Activated T-cell treated with anti-CD3 and anti-CD28 coated beads, Interleukin-2, amount 50 U/mL, for 4 hours (primary cell): ENCODE measurements at regions not wholly inside any gene's neighbourhood (a gene's known extent, or its start where the extent isn't known, plus 50 kb on each side); places are given as distances from the start of the nearest gene placed in this dataset.
"Not testable (repeated sequence)": the region's sequence is repeated elsewhere in the genome, so short reads cannot be mapped to it uniquely, and the experiment has no call there.

Experiments
- ATAC-seq, 2 donors: fragments of 200-7000 bp; cut with Tn5 transposase; one replicate each; pipeline ENCODE4 v1.10.0; 2021
- DNase-seq: peaks from one replicate; pipeline ENCODE4 v3.0.0-alpha.2; 2020
- H3K27me3 Mint-ChIP-seq: one replicate; pipeline ENCODE4 v1.8.0; 2021; ENCODE audit warnings: low read depth, mixed read lengths
- H3K36me3 Mint-ChIP-seq: one replicate; pipeline ENCODE4 v1.8.0; 2022; ENCODE audit warnings: mixed read lengths; ENCODE audit not compliant: insufficient read depth
- H3K4me1 Mint-ChIP-seq: one replicate; pipeline ENCODE4 v1.8.0; 2021; ENCODE audit warnings: low read depth, mixed read lengths
- H3K4me3 Mint-ChIP-seq: one replicate; pipeline ENCODE4 v1.8.0; 2021; ENCODE audit warnings: mild to moderate bottlenecking, moderate library complexity, mixed read lengths
- H3K9me3 Mint-ChIP-seq: one replicate; pipeline ENCODE4 v1.8.0; 2021; ENCODE audit warnings: mixed read lengths

DNA sequence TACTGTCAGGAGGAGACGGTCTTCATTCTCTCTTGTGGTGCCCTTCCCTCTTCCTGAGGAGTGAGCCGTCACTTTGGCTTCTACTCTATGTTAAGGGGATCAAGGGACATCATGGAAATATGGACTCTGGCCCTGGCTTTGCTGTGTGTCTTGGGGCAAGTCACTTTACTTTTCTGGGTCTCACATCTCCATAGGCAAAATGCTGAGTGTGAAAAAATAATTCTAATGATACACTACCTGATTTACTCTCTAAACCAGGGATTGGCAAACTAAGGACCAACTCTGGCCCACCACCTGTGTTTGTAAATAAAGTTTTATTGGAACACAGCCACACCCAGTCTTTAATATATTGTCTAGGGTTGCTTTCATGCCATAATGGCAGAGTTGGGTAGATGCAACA is 548.7 kb upstream of the CDH5 start:
- DNase-seq (no peak), ATAC-seq (no peak)
- no peaks in the 10 kb centered on the region for H3K36me3 Mint-ChIP-seq
- H3K9me3 Mint-ChIP-seq, result no peaks in the 10 kb centered on the region
- no peak overlapping the region for H3K4me3 Mint-ChIP-seq
- H3K4me1 Mint-ChIP-seq, result no peaks in the 10 kb centered on the region
- H3K27me3 Mint-ChIP-seq, result no peaks in the 10 kb centered on the region

DNA sequence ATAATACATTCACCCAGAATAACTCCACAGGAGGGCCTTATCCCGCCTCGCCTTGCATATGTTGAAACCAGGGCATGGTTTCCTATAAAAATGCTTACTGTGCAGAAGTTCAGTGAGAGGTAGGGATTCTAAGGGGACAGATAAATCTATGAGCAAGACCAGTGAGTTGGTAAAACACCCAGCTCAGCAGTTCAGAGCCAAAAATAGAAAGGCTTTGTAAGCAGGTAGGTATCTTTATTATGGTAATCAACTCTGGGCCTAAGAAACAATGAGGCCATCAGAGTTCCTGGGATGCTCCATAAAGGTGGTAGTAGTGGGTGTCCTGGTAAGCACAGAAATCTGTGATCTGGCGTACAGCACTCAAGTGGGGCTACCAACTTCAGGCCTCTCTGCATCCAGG is 549.4 kb upstream of the CDH5 start:
- DNase-seq, result no peak
- H3K27me3 Mint-ChIP-seq, result no peaks in the 10 kb centered on the region
- H3K9me3 Mint-ChIP-seq, result no peaks in the 10 kb centered on the region
- H3K4me3 Mint-ChIP-seq, result no peak overlapping the region
- H3K36me3 Mint-ChIP-seq, result no peaks in the 10 kb centered on the region
- no peak for ATAC-seq
- no peaks in the 10 kb centered on the region for H3K4me1 Mint-ChIP-seq

GRCh38 chr16:65816556-65816955 is 549.9 kb upstream of the CDH5 start:
- no peaks in the 10 kb centered on the region for H3K9me3 Mint-ChIP-seq
- ATAC-seq (no peak), DNase-seq (no peak)
- H3K4me1 Mint-ChIP-seq, result no peaks in the 10 kb centered on the region
- no peak overlapping the region for H3K4me3 Mint-ChIP-seq
- H3K27me3 Mint-ChIP-seq, result no peaks in the 10 kb centered on the region
- no peaks in the 10 kb centered on the region for H3K36me3 Mint-ChIP-seq

DNA sequence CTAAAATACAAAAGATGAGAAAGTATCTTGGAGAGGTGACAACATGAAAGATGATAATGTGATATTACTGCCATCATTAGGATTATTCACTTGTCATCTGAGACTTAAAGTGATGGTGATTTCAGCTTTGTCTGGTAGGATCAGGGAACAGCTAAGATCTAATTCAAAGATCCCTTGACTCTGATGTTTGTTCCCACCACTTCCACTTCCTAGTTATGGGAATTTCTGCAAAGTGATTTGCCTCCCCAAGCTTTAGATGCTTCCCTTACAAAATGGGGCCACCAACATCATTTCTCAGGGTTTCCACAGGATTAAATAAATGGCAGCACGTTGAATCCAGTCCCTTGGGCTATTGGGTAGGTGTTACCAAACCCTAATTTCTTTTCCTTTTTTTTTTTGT is 550.8 kb upstream of the CDH5 start:
- Mint-ChIP-seq H3K4me3 (no peak overlapping the region), H3K27me3 (no peaks in the 10 kb centered on the region), H3K9me3 (no peaks in the 10 kb centered on the region), H3K36me3 (no peaks in the 10 kb centered on the region), H3K4me1 (no peaks in the 10 kb centered on the region)
- ATAC-seq (no peak), DNase-seq (no peak)

DNA sequence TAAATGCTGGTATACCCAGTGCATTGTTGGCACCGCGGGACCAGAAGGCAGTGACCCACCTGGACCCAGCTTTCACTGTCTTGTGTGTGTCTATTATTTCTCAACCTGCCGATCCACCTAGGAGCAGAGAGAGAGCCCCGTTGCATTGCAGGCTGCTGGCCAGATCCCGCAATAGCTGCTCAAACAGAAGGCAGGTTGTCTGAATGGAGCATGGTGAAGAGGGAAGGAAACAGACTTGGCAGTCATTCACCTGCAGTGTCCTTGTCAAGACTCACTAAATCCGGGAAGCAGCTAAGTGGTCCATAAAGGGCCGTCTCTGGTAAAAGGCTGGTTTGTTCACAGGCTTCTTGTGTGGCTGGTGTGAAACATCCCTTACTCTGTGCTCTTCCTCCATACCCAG is 552.6 kb upstream of the CDH5 start:
- H3K36me3 Mint-ChIP-seq, H3K27me3 Mint-ChIP-seq, H3K4me3 Mint-ChIP-seq, H3K9me3 Mint-ChIP-seq, DNase-seq, ATAC-seq, H3K4me1 Mint-ChIP-seq: not testable (repeated sequence)

DNA sequence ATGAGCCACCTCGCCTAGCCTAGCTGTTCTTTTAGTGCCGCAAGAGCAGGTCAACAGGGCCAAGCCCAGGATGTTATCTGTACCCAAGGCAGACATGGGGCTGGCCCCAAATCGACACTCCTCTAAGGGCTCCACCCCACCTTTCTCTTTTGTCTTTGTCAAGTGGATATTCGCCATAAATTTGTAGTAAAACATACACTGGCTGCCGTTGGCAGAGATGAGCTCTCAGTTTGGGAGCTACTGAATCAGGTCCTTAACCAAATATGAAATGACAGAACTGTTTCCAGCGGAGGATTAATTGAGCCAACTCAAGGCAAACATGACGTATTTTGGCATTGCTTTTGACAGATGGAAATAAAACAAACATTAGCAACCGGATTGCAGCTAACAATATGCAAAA is 556.9 kb upstream of the CDH5 start:
- Mint-ChIP-seq H3K4me3 (no peak overlapping the region), H3K36me3 (no peaks in the 10 kb centered on the region), H3K9me3 (peaks cover 3% of the 10 kb centered on the region), H3K4me1 (no peaks in the 10 kb centered on the region), H3K27me3 (peaks cover 5% of the 10 kb centered on the region)
- DNase-seq (no peak), ATAC-seq (no peak)

GRCh38 chr16:65808790-65809189 is 557.7 kb upstream of the CDH5 start:
- H3K27me3 Mint-ChIP-seq, result peaks cover 5% of the 10 kb centered on the region
- H3K4me3 Mint-ChIP-seq, result no peak overlapping the region
- DNase-seq (no peak), ATAC-seq (no peak)
- no peaks in the 10 kb centered on the region for H3K4me1 Mint-ChIP-seq
- H3K9me3 Mint-ChIP-seq, result peaks cover 3% of the 10 kb centered on the region
- no peaks in the 10 kb centered on the region for H3K36me3 Mint-ChIP-seq

DNA sequence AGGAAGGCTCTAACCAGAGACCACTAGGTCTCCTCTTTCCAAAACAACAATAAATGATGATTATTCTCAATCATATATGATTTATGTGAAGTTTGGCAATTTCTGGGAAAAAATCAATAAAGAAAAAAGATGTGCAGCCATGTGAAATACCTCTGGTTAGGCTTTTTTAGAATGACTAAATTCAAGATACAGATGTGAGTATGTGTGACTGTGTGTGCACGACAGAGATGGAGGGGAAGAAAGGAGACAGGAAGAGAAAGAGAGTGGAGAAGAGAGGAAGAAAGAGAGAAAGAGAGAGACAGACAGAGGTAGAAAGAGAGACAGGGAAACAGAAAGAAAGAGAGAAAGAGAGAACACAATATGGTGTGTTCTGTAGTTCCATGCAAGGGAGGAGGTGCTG is 558.6 kb upstream of the CDH5 start:
- Mint-ChIP-seq H3K4me3 (no peak overlapping the region), H3K9me3 (peaks cover 3% of the 10 kb centered on the region), H3K4me1 (no peaks in the 10 kb centered on the region), H3K27me3 (peaks cover 5% of the 10 kb centered on the region), H3K36me3 (no peaks in the 10 kb centered on the region)
- DNase-seq, result no peak
- ATAC-seq, result no peak

DNA sequence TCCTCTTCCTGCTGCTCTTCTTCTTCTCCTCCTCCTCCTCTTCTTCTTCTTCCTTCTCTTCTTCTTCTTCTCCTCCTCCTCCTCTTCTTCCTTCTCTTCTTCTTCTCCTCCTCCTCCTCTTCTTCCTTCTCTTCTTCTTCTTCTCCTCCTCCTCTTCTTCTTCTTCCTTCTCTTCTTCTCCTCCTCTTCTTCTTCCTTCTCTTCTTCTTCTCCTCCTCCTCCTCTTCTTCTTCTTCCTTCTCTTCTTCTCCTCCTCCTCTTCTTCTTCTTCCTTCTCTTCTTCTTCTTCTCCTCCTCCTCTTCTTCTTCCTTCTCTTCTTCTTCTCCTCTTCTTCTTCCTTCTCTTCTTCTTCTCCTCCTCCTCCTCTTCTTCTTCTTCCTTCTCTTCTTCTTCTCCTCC is 560.8 kb upstream of the CDH5 start:
- H3K4me1 Mint-ChIP-seq, H3K36me3 Mint-ChIP-seq, H3K27me3 Mint-ChIP-seq, ATAC-seq, H3K9me3 Mint-ChIP-seq, DNase-seq, H3K4me3 Mint-ChIP-seq: not testable (repeated sequence)

GRCh38 chr16:65796481-65796880 is 570.0 kb upstream of the CDH5 start:
- no peak for DNase-seq
- Mint-ChIP-seq H3K36me3 (no peaks in the 10 kb centered on the region), H3K27me3 (no peaks in the 10 kb centered on the region), H3K4me1 (no peaks in the 10 kb centered on the region), H3K4me3 (no peak overlapping the region), H3K9me3 (no peaks in the 10 kb centered on the region)
- no peak for ATAC-seq

DNA sequence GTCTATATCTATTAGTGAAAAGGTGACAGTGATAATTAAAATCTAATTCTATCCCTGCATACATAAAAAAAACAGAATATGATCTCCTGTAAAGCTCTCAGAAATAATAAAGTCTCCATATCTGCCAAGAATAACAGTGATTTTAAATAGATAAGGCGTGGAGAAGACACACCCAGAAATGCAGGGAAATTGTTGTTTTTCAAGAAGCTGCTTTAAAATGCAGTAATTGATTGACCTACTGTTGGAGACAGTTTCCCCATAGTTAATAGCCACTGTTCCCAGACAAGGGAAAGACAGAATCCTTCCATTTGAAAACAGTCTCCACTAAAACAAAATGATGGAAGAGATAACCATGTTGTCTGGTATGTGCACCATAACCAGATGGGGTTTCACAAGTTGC is 571.5 kb upstream of the CDH5 start:
- DNase-seq (no peak), ATAC-seq (no peak)
- Mint-ChIP-seq H3K9me3 (no peaks in the 10 kb centered on the region), H3K27me3 (no peaks in the 10 kb centered on the region), H3K36me3 (no peaks in the 10 kb centered on the region), H3K4me3 (no peak overlapping the region), H3K4me1 (no peaks in the 10 kb centered on the region)

GRCh38 chr16:65793781-65794180 is 572.7 kb upstream of the CDH5 start:
- Mint-ChIP-seq H3K27me3 (no peaks in the 10 kb centered on the region), H3K4me3 (no peak overlapping the region), H3K36me3 (no peaks in the 10 kb centered on the region), H3K4me1 (no peaks in the 10 kb centered on the region), H3K9me3 (peaks cover 5% of the 10 kb centered on the region)
- DNase-seq, result no peak
- no peak for ATAC-seq

GRCh38 chr16:65790768-65791167 is 575.7 kb upstream of the CDH5 start:
- no peak for DNase-seq
- H3K36me3 Mint-ChIP-seq, result no peaks in the 10 kb centered on the region
- ATAC-seq, result no peak
- peaks cover 5% of the 10 kb centered on the region for H3K9me3 Mint-ChIP-seq
- H3K4me3 Mint-ChIP-seq, result no peak overlapping the region
- no peaks in the 10 kb centered on the region for H3K27me3 Mint-ChIP-seq
- no peaks in the 10 kb centered on the region for H3K4me1 Mint-ChIP-seq

- H3K9me3 Mint-ChIP-seq, result peaks cover 5% of the 10 kb centered on the region
- no peak overlapping the region for H3K4me3 Mint-ChIP-seq
- no peak for DNase-seq
- no peaks in the 10 kb centered on the region for H3K4me1 Mint-ChIP-seq
- H3K36me3 Mint-ChIP-seq, result no peaks in the 10 kb centered on the region
- no peak for ATAC-seq
- H3K27me3 Mint-ChIP-seq, result no peaks in the 10 kb centered on the region
Measured at GRCh38 chr16:65789161-65789945, 577.1 kb upstream of the CDH5 start.

DNA sequence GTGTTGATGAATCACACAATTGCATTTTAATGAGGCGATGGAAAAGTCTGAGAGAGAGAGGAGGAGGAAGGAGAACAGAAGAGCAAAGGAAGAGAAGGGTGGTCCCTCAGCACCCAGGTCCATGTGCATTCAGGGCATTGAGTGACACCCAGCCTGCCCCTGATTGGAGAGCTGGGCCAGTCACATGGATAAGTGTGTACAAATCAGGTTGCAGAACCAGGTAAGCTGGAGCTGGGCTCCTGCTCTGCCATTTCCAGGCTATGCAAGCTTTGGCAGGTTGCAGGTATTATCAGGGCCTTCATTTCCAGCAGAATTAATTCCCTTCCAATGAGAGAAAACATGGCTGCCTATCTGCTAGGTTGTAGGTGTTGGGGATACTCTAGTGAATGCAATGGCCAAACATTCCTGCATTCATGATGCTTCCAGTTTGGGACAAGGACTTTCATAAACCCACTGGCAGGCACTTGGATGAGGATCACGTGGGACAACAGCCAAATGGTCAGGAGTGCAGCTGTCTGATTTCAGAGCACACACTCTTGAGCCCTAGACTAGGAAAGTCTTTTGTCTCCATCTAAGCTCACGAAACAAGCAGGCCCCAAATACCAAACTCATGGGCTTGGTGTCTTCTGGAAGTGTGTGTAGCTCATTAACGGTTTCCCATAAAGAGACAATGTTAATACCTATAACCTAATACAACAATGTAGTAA is 577.9 kb upstream of the CDH5 start:
- H3K9me3 Mint-ChIP-seq, result peaks cover 5% of the 10 kb centered on the region
- no peak overlapping the region for H3K4me3 Mint-ChIP-seq
- ATAC-seq (no peak), DNase-seq (no peak)
- no peaks in the 10 kb centered on the region for H3K4me1 Mint-ChIP-seq
- no peaks in the 10 kb centered on the region for H3K27me3 Mint-ChIP-seq
- H3K36me3 Mint-ChIP-seq, result no peaks in the 10 kb centered on the region
